GM13976 (cell line): ENCODE measurements at regions not wholly inside any gene's neighbourhood (a gene's known extent, or its start where the extent isn't known, plus 50 kb on each side); places are given as distances from the start of the nearest gene placed in this dataset.
"Not testable (repeated sequence)": the region's sequence is repeated elsewhere in the genome, so short reads cannot be mapped to it uniquely, and the experiment has no call there.

Experiments used
- DNase-seq: peaks from one replicate; pipeline ENCODE4 v3.0.0; 2012; ENCODE audit warnings: low spot score
- CTCF ChIP-seq: IDR thresholded peaks from 2 replicates; pipeline ENCODE4 v1.5.1; 2012; ENCODE audit warnings: borderline replicate concordance, mild to moderate bottlenecking; ENCODE audit not compliant: insufficient read depth; ENCODE audit errors: extremely low read depth, missing control alignments, control extremely low read depth
- in situ Hi-C: fragments of 300-500 bp; cut with MboI; formaldehyde crosslinking; loops from one replicate; pipeline ENCODE4 v1.12.0; 2022; ENCODE audit warnings: low sequenced_read_pairs, mixed read lengths, inconsistent platforms; ENCODE audit not compliant: unreplicated experiment

- no peak for TF ChIP-seq CTCF
- DNase-seq, result no peak
- in situ Hi-C loops, result no loop called here
Observed at GRCh38 chr2:33712674-33713073, 113.6 kb upstream of the FAM98A start.

- in situ Hi-C loops, result no loop called here
- TF ChIP-seq CTCF, result no peak
- no peak for DNase-seq
Observed at GRCh38 chr2:33709951-33710350, 110.9 kb upstream of the FAM98A start.

DNA sequence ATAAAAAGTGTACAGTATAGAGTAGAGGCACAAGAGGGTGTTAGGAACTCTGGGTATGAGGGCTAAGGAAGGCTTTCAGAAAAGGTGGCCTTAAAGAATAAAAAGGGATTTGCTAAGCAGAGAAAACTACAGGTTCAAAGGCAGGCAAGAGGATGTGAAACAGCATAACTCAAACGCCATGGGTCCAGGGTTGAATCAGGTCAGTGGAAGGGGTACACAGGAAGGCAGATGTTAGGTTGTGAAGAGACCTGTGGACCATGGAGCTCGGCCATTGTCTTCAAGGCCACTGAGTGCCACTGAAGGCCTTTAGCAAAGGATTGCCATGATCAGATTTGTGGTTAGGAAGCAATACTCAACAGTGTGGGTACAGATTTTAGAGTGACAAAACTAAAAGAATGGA lies 108.2 kb upstream of the FAM98A start:
- DNase-seq, result no peak
- in situ Hi-C loops, result no loop called here
- no peak for TF ChIP-seq CTCF

- TF ChIP-seq CTCF, result no peak
- in situ Hi-C loops, result no loop called here
- no peak for DNase-seq
Observed at GRCh38 chr2:33706410-33706809, 107.3 kb upstream of the FAM98A start.

- in situ Hi-C loops, result no loop called here
- no peak for TF ChIP-seq CTCF
- DNase-seq, result no peak
Observed at GRCh38 chr2:33704406-33704855, 105.3 kb upstream of the FAM98A start.

- no peak for TF ChIP-seq CTCF
- in situ Hi-C loops, result no loop called here
- DNase-seq, result no peak
Observed at GRCh38 chr2:33696234-33696633, 97.1 kb upstream of the FAM98A start.

GRCh38 chr2:33694904-33695303 lies 95.8 kb upstream of the FAM98A start:
- no peak for TF ChIP-seq CTCF
- in situ Hi-C loops, result no loop called here
- DNase-seq, result no peak

DNA sequence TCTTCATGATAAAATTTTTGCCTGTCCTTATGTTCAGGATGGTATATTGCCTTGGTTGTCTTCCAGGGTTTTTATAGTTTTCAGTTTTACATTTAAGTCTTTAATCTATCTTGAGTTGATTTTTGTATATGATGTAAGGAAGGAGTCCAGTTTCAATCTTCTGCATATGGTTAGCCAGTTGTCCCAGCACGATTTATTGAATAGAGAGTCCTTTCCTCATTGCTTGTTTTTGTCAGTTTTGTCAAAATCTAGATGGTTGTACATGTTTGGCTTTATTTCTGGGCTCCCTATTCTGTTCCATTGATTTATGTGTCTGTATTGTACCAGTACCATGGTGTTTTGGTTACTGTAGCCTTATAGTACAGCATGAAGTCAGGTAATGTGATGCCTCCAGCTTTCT lies 91.6 kb upstream of the FAM98A start:
- DNase-seq, in situ Hi-C loops: not testable (repeated sequence)
